IMR-90 (cell line): ENCODE measurements at regions not wholly inside any gene's neighbourhood (a gene's known extent, or its start where the extent isn't known, plus 50 kb on each side); places are given as distances from the start of the nearest gene placed in this dataset.

Source experiments
- ATAC-seq: fragments of 200-7000 bp; cut with Tn5 transposase; 2 replicates; pipeline ENCODE4 v1.9.1; 2020; ENCODE audit warnings: low read depth, mild to moderate bottlenecking, moderate library complexity
- BruUV-seq: library from RNA; stranded (reverse); fragments of 400-500 nt; replicated peaks from 2 replicates; lab custom pipeline; 2021; lab: Mats Ljungman, UMichigan
- CTCF ChIA-PET: fragments of 300-600 bp; formaldehyde crosslinking; extraction: SDS; loops from one replicate; lab custom pipeline; 2021; ENCODE audit warnings: antibody characterized with exemption; lab: Yijun Ruan, JAX
- POLR2A ChIA-PET: fragments of 300-600 bp; sonication (Branson Sonifier 250); formaldehyde crosslinking; loops from one replicate; lab custom pipeline; 2022; ENCODE audit warnings: antibody characterized with exemption; ENCODE audit not compliant: unreplicated experiment; lab: Charles Lee
- DNase-seq: peaks from one replicate; pipeline ENCODE4 v3.0.0; 2013
- H2AFZ ChIP-seq: replicated peaks from 2 replicates; pipeline ENCODE3; 2013; ENCODE audit warnings: low read length, mild to moderate bottlenecking; ENCODE audit not compliant: poor library complexity
- H2AK5ac ChIP-seq: 2 replicates; pipeline ENCODE4 v1.6.1; 2013; ENCODE audit warnings: low read depth, low read length, inconsistent platforms
- H2AK9ac ChIP-seq: replicated peaks from 2 replicates; pipeline ENCODE3; 2013; ENCODE audit warnings: mild to moderate bottlenecking, low read depth, low read length, moderate library complexity; ENCODE audit not compliant: poor library complexity
- H2BK120ac ChIP-seq: 2 replicates; pipeline ENCODE4 v1.6.1; 2013; ENCODE audit warnings: low read depth, low read length, inconsistent platforms
- H2BK15ac ChIP-seq: 3 replicates; pipeline ENCODE4 v1.6.1; 2013; ENCODE audit warnings: low read depth, low read length, inconsistent platforms
- H2BK20ac ChIP-seq: 2 replicates; pipeline ENCODE4 v1.6.1; 2013; ENCODE audit warnings: low read depth, mild to moderate bottlenecking, inconsistent platforms, low read length, moderate library complexity
- H2BK5ac ChIP-seq: 2 replicates; pipeline ENCODE4 v1.6.1; 2013; ENCODE audit warnings: mild to moderate bottlenecking, low read depth, low read length, inconsistent platforms; ENCODE audit not compliant: poor library complexity, severe bottlenecking
- H3K14ac ChIP-seq: replicated peaks from 2 replicates; pipeline ENCODE4 v1.6.1; 2013; ENCODE audit warnings: low read depth, low read length, inconsistent platforms
- H3K18ac ChIP-seq: 2 replicates; pipeline ENCODE4 v1.6.1; 2013; ENCODE audit warnings: low read depth, low read length, control low read depth
- H3K23ac ChIP-seq: 2 replicates; pipeline ENCODE4 v1.6.1; 2013; ENCODE audit warnings: low read depth, low read length, inconsistent platforms
- H3K27ac ChIP-seq: 2 replicates; pipeline ENCODE4 v1.5.1; 2013; ENCODE audit warnings: mild to moderate bottlenecking, control low read depth, low read length; ENCODE audit not compliant: insufficient read depth
- H3K27me3 ChIP-seq: 2 replicates; pipeline ENCODE4 v1.6.1; 2013; ENCODE audit warnings: low read length; ENCODE audit not compliant: control insufficient read depth, insufficient read depth
- H3K36me3 ChIP-seq: 2 replicates; pipeline ENCODE4 v1.6.1; 2013; ENCODE audit warnings: low read length, mixed read lengths; ENCODE audit not compliant: control insufficient read depth, insufficient read depth
- H3K4ac ChIP-seq: 2 replicates; pipeline ENCODE4 v1.6.1; 2013; ENCODE audit warnings: low read depth, low read length, inconsistent platforms
- H3K4me1 ChIP-seq: 2 replicates; pipeline ENCODE4 v1.6.1; 2013; ENCODE audit warnings: low read length, mixed read lengths; ENCODE audit not compliant: control insufficient read depth, insufficient read depth
- H3K4me2 ChIP-seq: 2 replicates; pipeline ENCODE4 v1.6.1; 2013; ENCODE audit warnings: low read depth, mild to moderate bottlenecking, control low read depth, low read length, moderate library complexity
- H3K4me3 ChIP-seq: 2 replicates; pipeline ENCODE4 v1.5.1; 2013; ENCODE audit warnings: low read depth, mild to moderate bottlenecking, control low read depth, low read length, moderate library complexity; ENCODE audit not compliant: insufficient read depth
- H3K56ac ChIP-seq: 2 replicates; pipeline ENCODE4 v1.6.1; 2013; ENCODE audit warnings: low read length, inconsistent platforms; ENCODE audit not compliant: insufficient read depth; ENCODE audit errors: extremely low read depth
- H3K79me1 ChIP-seq, 2 experiments: 2 replicates each; pipeline ENCODE4 v1.6.1; 2013; ENCODE audit warnings: low read length in 2 of 2, inconsistent platforms in 1 of 2, low read depth in 1 of 2
- H3K9ac ChIP-seq: 2 replicates; pipeline ENCODE4 v1.6.1; 2013; ENCODE audit warnings: low read depth, low read length, control low read depth
- H3K9me1 ChIP-seq: 2 replicates; pipeline ENCODE4 v1.6.1; 2013; ENCODE audit warnings: low read length, inconsistent platforms; ENCODE audit not compliant: insufficient read depth
- H3K9me3 ChIP-seq: 2 replicates; pipeline ENCODE4 v1.6.1; 2013; ENCODE audit warnings: low read length; ENCODE audit not compliant: control insufficient read depth, insufficient read depth
- H4K20me1 ChIP-seq: 2 replicates; pipeline ENCODE4 v1.6.1; 2013; ENCODE audit warnings: low read length, inconsistent platforms; ENCODE audit not compliant: insufficient read depth
- H4K5ac ChIP-seq: 2 replicates; pipeline ENCODE4 v1.6.1; 2013; ENCODE audit warnings: mild to moderate bottlenecking, low read depth, low read length, control low read depth
- H4K8ac ChIP-seq, 2 experiments: 2 replicates each; pipeline ENCODE4 v1.6.1; 2013; ENCODE audit warnings: low read depth in 2 of 2, low read length in 2 of 2, control low read depth in 1 of 2, inconsistent platforms in 1 of 2
- H4K91ac ChIP-seq: 2 replicates; pipeline ENCODE4 v1.6.1; 2013; ENCODE audit warnings: low read depth, low read length, inconsistent platforms; ENCODE audit not compliant: insufficient read depth
- BHLHE40 ChIP-seq: fragments of 150-350 bp; IDR thresholded peaks from 2 replicates; pipeline ENCODE4 v1.6.1; 2016; ENCODE audit warnings: mild to moderate bottlenecking, low read depth, low read length
- CHD1 ChIP-seq: IDR thresholded peaks from 2 replicates; pipeline ENCODE4 v1.6.1; 2012; ENCODE audit warnings: low read depth, low read length, improper control_type of control experiment
- FOS ChIP-seq: fragments of 150-350 bp; IDR thresholded peaks from 2 replicates; pipeline ENCODE4 v1.6.1; 2016; ENCODE audit warnings: low read depth, low read length
- MAFK ChIP-seq: IDR thresholded peaks from 2 replicates; pipeline ENCODE4 v1.6.1; 2012; ENCODE audit warnings: low read depth, low read length, improper control_type of control experiment
- MAZ ChIP-seq: IDR thresholded peaks from 2 replicates; pipeline ENCODE4 v1.6.1; 2012; ENCODE audit warnings: low read depth, mild to moderate bottlenecking, low read length, improper control_type of control experiment, moderate library complexity, borderline replicate concordance
- NFE2L2 ChIP-seq: fragments of 150-350 bp; IDR thresholded peaks from 2 replicates; pipeline ENCODE4 v1.6.1; 2016; ENCODE audit warnings: low read depth, mild to moderate bottlenecking, low read length
- RAD21 ChIP-seq: IDR thresholded peaks from 2 replicates; pipeline ENCODE4 v1.6.1; 2012; ENCODE audit warnings: low read length, improper control_type of control experiment
- RCOR1 ChIP-seq: IDR thresholded peaks from 2 replicates; pipeline ENCODE4 v1.6.1; 2012; ENCODE audit warnings: mild to moderate bottlenecking, low read length, improper control_type of control experiment; ENCODE audit not compliant: insufficient replicate concordance
- RFX5 ChIP-seq: IDR thresholded peaks from 2 replicates; pipeline ENCODE4 v1.8.0; 2012; ENCODE audit warnings: low read depth, mild to moderate bottlenecking, low read length, moderate library complexity
- SMC3 ChIP-seq: fragments of 150-350 bp; IDR thresholded peaks from 2 replicates; pipeline ENCODE4 v1.6.1; 2016; ENCODE audit warnings: low read depth, mild to moderate bottlenecking, antibody characterized with exemption, low read length, moderate library complexity
- WGBS, 2 experiments: methylation state at CpG; one replicate each; pipeline versions ENCODE4 v1.1.5 to v1.1.7; 2013; ENCODE audit warnings: missing lambda C conversion rate in 2 of 2; ENCODE audit not compliant: insufficient read length in 1 of 2; ENCODE audit errors: extremely low coverage in 2 of 2; 5-methylcytosine and 5-hydroxymethylcytosine counted together
- dilution Hi-C: fragments of 300-500 bp; cut with HindIII; formaldehyde crosslinking; loops from one replicate; pipeline ENCODE4 v1.14.3; 2018; ENCODE audit warnings: low sequenced_read_pairs; ENCODE audit not compliant: unreplicated experiment
- in situ Hi-C: fragments of 300-500 bp; cut with MboI; formaldehyde crosslinking; loops from 3 replicates; pipeline ENCODE4 v1.14.3; 2019; ENCODE audit warnings: low sequenced_read_pairs, inconsistent platforms, mixed read lengths
- intact Hi-C: fragments of 100-400 bp; cut with micrococcal nuclease; formaldehyde crosslinking; loops from 2 replicates; pipeline ENCODE4 v1.10.0; 2022
- TF ChIP-seq, protein P1 (sequence below): fragments of 150-350 bp; IDR thresholded peaks from 2 replicates; pipeline ENCODE4 v1.6.1; 2016; ENCODE audit warnings: low read depth, mild to moderate bottlenecking, low read length, moderate library complexity, borderline replicate concordance
- TF ChIP-seq, protein P2 (sequence below): fragments of 150-350 bp; IDR thresholded peaks from 2 replicates; pipeline ENCODE4 v1.6.1; 2017; ENCODE audit warnings: mild to moderate bottlenecking, antibody characterized with exemption, low read length, low read depth

DNA sequence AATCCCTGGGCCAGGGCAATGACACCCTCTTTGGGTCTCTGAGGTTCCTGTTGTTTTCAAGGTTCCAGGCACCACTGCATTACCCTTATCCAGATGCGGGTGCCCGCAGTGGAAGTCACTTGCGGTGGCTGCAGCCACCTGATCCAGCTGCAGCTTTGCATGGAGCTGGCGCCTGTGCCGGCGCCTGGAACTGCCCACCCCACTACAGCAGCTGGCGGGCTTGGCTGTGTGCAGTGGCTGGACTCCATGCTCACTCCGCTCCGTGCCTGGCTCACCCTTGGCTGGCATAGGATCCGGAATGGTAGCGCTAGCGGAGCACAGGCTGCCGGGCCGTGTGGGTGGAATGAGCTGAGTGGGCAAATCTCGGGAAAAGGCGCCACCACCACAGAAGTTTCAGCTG lies 832.6 kb upstream of the CADM2 start:
- Histone ChIP-seq H3K14ac (no peak overlapping the region), H3K9ac (no peak overlapping the region), H4K8ac (no peak overlapping the region), H3K4me3 (no peak overlapping the region), H2BK20ac (no peak overlapping the region), H2BK15ac (no peak overlapping the region), H3K4me1 (no peaks in the 10 kb centered on the region), H3K27me3 (no peaks in the 10 kb centered on the region), H2BK5ac (no peak overlapping the region), H3K9me3 (peaks cover 10% of the 10 kb centered on the region; the same call in 1 of the 2 replicates), H2AFZ (no peak overlapping the region), H2AK9ac (no peak overlapping the region), H3K18ac (no peak overlapping the region), H3K4me2 (no peak overlapping the region), H4K5ac (no peak overlapping the region), H2AK5ac (no peak overlapping the region), H4K91ac (no peak overlapping the region), H3K27ac (no peak overlapping the region), H3K4ac (no peak overlapping the region), H3K79me1 (no peaks in the 10 kb centered on the region), H3K36me3 (no peaks in the 10 kb centered on the region), H4K20me1 (no peaks in the 10 kb centered on the region), H3K9me1 (no peaks in the 10 kb centered on the region), H3K23ac (no peak overlapping the region), H2BK120ac (no peak overlapping the region), H3K56ac (no peak overlapping the region)
- TF ChIP-seq FOS (no peak), RFX5 (no peak), RCOR1 (no peak), NFE2L2 (no peak), MAFK (no peak), CHD1 (no peak), BHLHE40 (no peak), SMC3 (no peak), MAZ (no peak), RAD21 (no peak)
- TF ChIP-seq, protein P1, sequence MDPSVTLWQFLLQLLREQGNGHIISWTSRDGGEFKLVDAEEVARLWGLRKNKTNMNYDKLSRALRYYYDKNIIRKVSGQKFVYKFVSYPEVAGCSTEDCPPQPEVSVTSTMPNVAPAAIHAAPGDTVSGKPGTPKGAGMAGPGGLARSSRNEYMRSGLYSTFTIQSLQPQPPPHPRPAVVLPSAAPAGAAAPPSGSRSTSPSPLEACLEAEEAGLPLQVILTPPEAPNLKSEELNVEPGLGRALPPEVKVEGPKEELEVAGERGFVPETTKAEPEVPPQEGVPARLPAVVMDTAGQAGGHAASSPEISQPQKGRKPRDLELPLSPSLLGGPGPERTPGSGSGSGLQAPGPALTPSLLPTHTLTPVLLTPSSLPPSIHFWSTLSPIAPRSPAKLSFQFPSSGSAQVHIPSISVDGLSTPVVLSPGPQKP: no peak
- TF ChIP-seq, protein P2, sequence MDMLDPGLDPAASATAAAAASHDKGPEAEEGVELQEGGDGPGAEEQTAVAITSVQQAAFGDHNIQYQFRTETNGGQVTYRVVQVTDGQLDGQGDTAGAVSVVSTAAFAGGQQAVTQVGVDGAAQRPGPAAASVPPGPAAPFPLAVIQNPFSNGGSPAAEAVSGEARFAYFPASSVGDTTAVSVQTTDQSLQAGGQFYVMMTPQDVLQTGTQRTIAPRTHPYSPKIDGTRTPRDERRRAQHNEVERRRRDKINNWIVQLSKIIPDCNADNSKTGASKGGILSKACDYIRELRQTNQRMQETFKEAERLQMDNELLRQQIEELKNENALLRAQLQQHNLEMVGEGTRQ: no peak
- POLR2A ChIA-PET: no interaction called here
- in situ Hi-C loops (no loop called here), intact Hi-C loops (no loop called here), dilution Hi-C loops (no loop called here)
- BruUV-seq: no TSS peak
- WGBS, 2 experiments: no CpG with 5 or more reads among the region's 16 CpGs
- no peak for ATAC-seq
- DNase-seq: no peak
- CTCF ChIA-PET: no interaction called here
